ENCODE measurements at regions not wholly inside any gene's neighbourhood (a gene's known extent, or its start where the extent isn't known, plus 50 kb on each side); places are given as distances from the start of the nearest gene placed in this dataset.

- CTCF ChIA-PET: no interaction called here
- no peak overlapping the region for H3K23ac ChIP-seq (ENCODE audit: low read depth, low read length)
Measured at GRCh38 chr10:36066102-36066501, 424.0 kb upstream of the FZD8 start.

More at GRCh38 chr10:36066102-36066501, 424.0 kb upstream of the FZD8 start:
- no peaks in the 10 kb centered on the region for H3K36me3 ChIP-seq (ENCODE audit: control insufficient read depth, insufficient read depth, low read length)
- no peaks in the 10 kb centered on the region for H4K20me1 ChIP-seq (ENCODE audit: insufficient read depth, low read length)
- BruUV-seq (replicated peaks): no TSS peak
- no peak overlapping the region for H3K4ac ChIP-seq (ENCODE audit: low read depth, low read length)
- intact Hi-C loops (cut with micrococcal nuclease): no loop called here
- no peak overlapping the region for H3K9ac ChIP-seq (ENCODE audit: low read depth, low read length)
- in situ Hi-C loops (cut with MboI; ENCODE audit: low sequenced_read_pairs): no loop called here
- H2BK120ac ChIP-seq (ENCODE audit: low read depth, low read length): no peak overlapping the region
- H3K9me1 ChIP-seq (ENCODE audit: insufficient read depth, low read length): no peaks in the 10 kb centered on the region
- DNase-seq: no peak
- no peak overlapping the region for H2BK15ac ChIP-seq (ENCODE audit: low read depth, low read length)
- no peak overlapping the region for H3K27ac ChIP-seq (ENCODE audit: insufficient read depth, low read length)
- no CpG with 5 or more reads among the region's 2 CpGs for WGBS, 2 experiments (ENCODE audit: extremely low coverage in 2 of 2, insufficient read length in 1 of 2)
- H3K56ac ChIP-seq (ENCODE audit: extremely low read depth, insufficient read depth, low read length): no peak overlapping the region
- H3K4me2 ChIP-seq (ENCODE audit: low read depth, low read length): no peak overlapping the region
- H3K18ac ChIP-seq (ENCODE audit: low read depth, low read length): no peak overlapping the region
- no peak overlapping the region for H4K91ac ChIP-seq (ENCODE audit: insufficient read depth, low read depth, low read length)
- TF ChIP-seq RFX5 (IDR thresholded peaks at IDR 0.05; ENCODE audit: low read depth, low read length): no peak
- no peak for TF ChIP-seq ELK1 (IDR thresholded peaks at IDR 0.05; ENCODE audit: borderline replicate concordance, low read depth, low read length)
- no peak for TF ChIP-seq CEBPB (IDR thresholded peaks at IDR 0.05; ENCODE audit: low read depth, low read length)
- no peak for TF ChIP-seq NFE2L2 (IDR thresholded peaks at IDR 0.05; ENCODE audit: low read depth, low read length)
- TF ChIP-seq BHLHE40 (IDR thresholded peaks at IDR 0.05; ENCODE audit: low read depth, low read length): no peak
- no peak overlapping the region for H3K4me3 ChIP-seq (ENCODE audit: insufficient read depth, low read depth, low read length)
- no peak overlapping the region for H3K14ac ChIP-seq (replicated peaks; ENCODE audit: low read depth, low read length)
- POLR2A ChIA-PET (ENCODE audit: unreplicated experiment): no interaction called here
- H3K4me1 ChIP-seq (ENCODE audit: control insufficient read depth, insufficient read depth, low read length): no peaks in the 10 kb centered on the region
- peaks cover 7% of the 10 kb centered on the region; the same call in 1 of the 2 replicates for H3K9me3 ChIP-seq (ENCODE audit: control insufficient read depth, insufficient read depth, low read length)
- H3K27me3 ChIP-seq (ENCODE audit: control insufficient read depth, insufficient read depth, low read length): no peaks in the 10 kb centered on the region
- H2AK5ac ChIP-seq (ENCODE audit: low read depth, low read length): no peak overlapping the region
- H4K5ac ChIP-seq (ENCODE audit: low read depth, low read length): no peak overlapping the region
- H2BK20ac ChIP-seq (ENCODE audit: low read depth, low read length): no peak overlapping the region
- H2AK9ac ChIP-seq (replicated peaks; ENCODE audit: low read depth, low read length, poor library complexity): no peak overlapping the region
- no peak overlapping the region for H4K8ac ChIP-seq (ENCODE audit: low read depth in 2 of 2, low read length in 2 of 2)
- dilution Hi-C loops (cut with HindIII; ENCODE audit: low sequenced_read_pairs, unreplicated experiment): no loop called here
- ATAC-seq (ENCODE audit: low read depth): no peak
- no peaks in the 10 kb centered on the region for H3K79me1 ChIP-seq (ENCODE audit: low read depth in 1 of 2, low read length in 2 of 2)
- H2BK5ac ChIP-seq (ENCODE audit: low read depth, low read length, poor library complexity, severe bottlenecking): no peak overlapping the region
- H2AFZ ChIP-seq (replicated peaks; ENCODE audit: low read length, poor library complexity): no peak overlapping the region

Data from IMR-90 (cell line).